ENCODE measurements at regions not wholly inside any gene's neighbourhood (a gene's known extent, or its start where the extent isn't known, plus 50 kb on each side); places are given as distances from the start of the nearest gene placed in this dataset.

GRCh38 chr3:66923969-66924368 is 74.1 kb upstream of the KBTBD8 start:
- FAIRE-seq, result no peak
- ChIA-PET POLR2A (no interaction called here), CTCF (no interaction called here)

More at GRCh38 chr3:66923969-66924368, 74.1 kb upstream of the KBTBD8 start:
- H2AFZ ChIP-seq (ENCODE audit: low read depth, low read length), result no peak overlapping the region
- H4K20me1 ChIP-seq (replicated peaks; ENCODE audit: control insufficient read depth, extremely low read depth, insufficient read depth, low read length), result no peaks in the 10 kb centered on the region
- no peaks in the 10 kb centered on the region for H3K79me2 ChIP-seq (ENCODE audit: control insufficient read depth, insufficient read depth, low read length)
- no peak overlapping the region for H3K4me2 ChIP-seq (ENCODE audit: insufficient read depth, low read length)
- no peak overlapping the region for H3K4me3 ChIP-seq (replicated peaks in 1 of 3; ENCODE audit: insufficient read depth in 1 of 3, low read depth in 1 of 3, low read length in 3 of 3)
- H3K9ac ChIP-seq (replicated peaks; ENCODE audit: extremely low read depth, insufficient read depth, low read length), result no peak overlapping the region
- H3K36me3 ChIP-seq (ENCODE audit: control insufficient read depth in 2 of 2, extremely low read depth in 1 of 2, insufficient read depth in 2 of 2, low read length in 2 of 2), result no peaks in the 10 kb centered on the region
- H3K9me1 ChIP-seq (replicated peaks; ENCODE audit: control insufficient read depth, extremely low read depth, insufficient read depth, low read length), result no peaks in the 10 kb centered on the region
- H3K27ac ChIP-seq (ENCODE audit: insufficient read depth, low read depth, low read length), result no peak overlapping the region
- TF ChIP-seq, protein P1, sequence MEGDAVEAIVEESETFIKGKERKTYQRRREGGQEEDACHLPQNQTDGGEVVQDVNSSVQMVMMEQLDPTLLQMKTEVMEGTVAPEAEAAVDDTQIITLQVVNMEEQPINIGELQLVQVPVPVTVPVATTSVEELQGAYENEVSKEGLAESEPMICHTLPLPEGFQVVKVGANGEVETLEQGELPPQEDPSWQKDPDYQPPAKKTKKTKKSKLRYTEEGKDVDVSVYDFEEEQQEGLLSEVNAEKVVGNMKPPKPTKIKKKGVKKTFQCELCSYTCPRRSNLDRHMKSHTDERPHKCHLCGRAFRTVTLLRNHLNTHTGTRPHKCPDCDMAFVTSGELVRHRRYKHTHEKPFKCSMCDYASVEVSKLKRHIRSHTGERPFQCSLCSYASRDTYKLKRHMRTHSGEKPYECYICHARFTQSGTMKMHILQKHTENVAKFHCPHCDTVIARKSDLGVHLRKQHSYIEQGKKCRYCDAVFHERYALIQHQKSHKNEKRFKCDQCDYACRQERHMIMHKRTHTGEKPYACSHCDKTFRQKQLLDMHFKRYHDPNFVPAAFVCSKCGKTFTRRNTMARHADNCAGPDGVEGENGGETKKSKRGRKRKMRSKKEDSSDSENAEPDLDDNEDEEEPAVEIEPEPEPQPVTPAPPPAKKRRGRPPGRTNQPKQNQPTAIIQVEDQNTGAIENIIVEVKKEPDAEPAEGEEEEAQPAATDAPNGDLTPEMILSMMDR (IDR thresholded peaks at IDR 0.05; ENCODE audit: extremely low read depth in 1 of 2, insufficient read depth in 1 of 2, low read depth in 1 of 2, low read length in 2 of 2), result no peak
- TF ChIP-seq MYC (IDR thresholded peaks at IDR 0.05; ENCODE audit: low read depth, low read length), result no peak
- TF ChIP-seq POLR2A (IDR thresholded peaks at IDR 0.05; ENCODE audit: low read depth, low read length), result no peak
- TF ChIP-seq EZH2 (IDR thresholded peaks at IDR 0.05; ENCODE audit: borderline replicate concordance, low read depth, low read length, severe bottlenecking), result no peak
- no peak for TF ChIP-seq POLR2AphosphoS5 (IDR thresholded peaks at IDR 0.05; ENCODE audit: insufficient read depth, low read depth, low read length)
- TF ChIP-seq, protein P2, sequence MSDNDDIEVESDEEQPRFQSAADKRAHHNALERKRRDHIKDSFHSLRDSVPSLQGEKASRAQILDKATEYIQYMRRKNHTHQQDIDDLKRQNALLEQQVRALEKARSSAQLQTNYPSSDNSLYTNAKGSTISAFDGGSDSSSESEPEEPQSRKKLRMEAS (IDR thresholded peaks at IDR 0.05; ENCODE audit: insufficient read depth, insufficient read length), result no peak
- no peak for TF ChIP-seq GATA2 (IDR thresholded peaks at IDR 0.05; ENCODE audit: insufficient read depth, insufficient read length, low read depth, low read length)
- TF ChIP-seq JUN (IDR thresholded peaks at IDR 0.05; ENCODE audit: borderline replicate concordance, insufficient read depth, insufficient read length, low read depth), result no peak
- no peak for TF ChIP-seq FOS (IDR thresholded peaks at IDR 0.05; ENCODE audit: borderline replicate concordance, insufficient read depth, low read length)
- no peak for DNase-seq (ENCODE audit: low read depth, low spot score)
- intact Hi-C loops (cut with micrococcal nuclease) (no loop called here), dilution Hi-C loops (cut with MboI; ENCODE audit: extremely low pct_ligation_motif_present, low sequenced_read_pairs) (no loop called here)
- H3K9me3 ChIP-seq (replicated peaks; ENCODE audit: control insufficient read depth, insufficient read depth, low read length), result no peaks in the 10 kb centered on the region
- BruUV-seq (replicated peaks), result no TSS peak
- H3K4me1 ChIP-seq (ENCODE audit: control insufficient read depth, extremely low read depth, insufficient read depth, low read length), result no peaks in the 10 kb centered on the region
- H3K27me3 ChIP-seq (ENCODE audit: control insufficient read depth in 2 of 2, insufficient read depth in 2 of 2, low read length in 2 of 2), result no peaks in the 10 kb centered on the region

Measured in endothelial cell of umbilical vein (primary cell).